H1 (cell line): ENCODE measurements at regions not wholly inside any gene's neighbourhood (a gene's known extent, or its start where the extent isn't known, plus 50 kb on each side); places are given as distances from the start of the nearest gene placed in this dataset.

Experiments used
- ASH2L ChIP-seq: fragments of 200-600, 300-600 bp; sonication (generic); IDR thresholded peaks from one replicate; pipeline ENCODE4 v1.7.1; 2017; ENCODE audit warnings: low read length
- ATF3 ChIP-seq: IDR thresholded peaks from 2 replicates; pipeline ENCODE4 v1.6.1; 2011; ENCODE audit warnings: low read depth, mild to moderate bottlenecking, low read length; ENCODE audit not compliant: insufficient read depth
- EGR1 ChIP-seq: IDR thresholded peaks from 2 replicates; pipeline ENCODE4 v1.6.1; 2011; ENCODE audit warnings: low read depth, low read length, borderline replicate concordance
- GABPA ChIP-seq: IDR thresholded peaks from 2 replicates; pipeline ENCODE4 v1.6.1; 2011; ENCODE audit warnings: mild to moderate bottlenecking, low read length, moderate library complexity, borderline replicate concordance; ENCODE audit not compliant: insufficient read depth
- MAFK ChIP-seq: IDR thresholded peaks from 2 replicates; pipeline ENCODE4 v1.6.1; 2012; ENCODE audit warnings: low read depth, mild to moderate bottlenecking, improper control_type of control experiment, low read length
- NANOG ChIP-seq: IDR thresholded peaks from 2 replicates; pipeline ENCODE4 v1.6.1; 2011; ENCODE audit warnings: low read length, low read depth, mild to moderate bottlenecking, inconsistent platforms; ENCODE audit not compliant: insufficient read depth, poor library complexity, severe bottlenecking
- RBBP5 ChIP-seq: IDR thresholded peaks from 2 replicates; pipeline ENCODE4 v1.7.1; 2012; ENCODE audit warnings: low read depth, mild to moderate bottlenecking, inconsistent platforms, low read length, moderate library complexity, borderline replicate concordance
- SAP30 ChIP-seq: fragments of 300-600 bp; sonication (generic); IDR thresholded peaks from 2 replicates; pipeline ENCODE4 v1.7.1; 2012; ENCODE audit warnings: low read length, moderate library complexity, mild to moderate bottlenecking, inconsistent platforms; ENCODE audit not compliant: insufficient read depth, insufficient replicate concordance
- SRF ChIP-seq: IDR thresholded peaks from 2 replicates; pipeline ENCODE4 v1.6.1; 2011; ENCODE audit warnings: mild to moderate bottlenecking, low read depth, low read length, moderate library complexity
- TAF7 ChIP-seq: optimal IDR thresholded peaks from 2 replicates; pipeline ENCODE3; 2011; ENCODE audit warnings: low read depth, mild to moderate bottlenecking, inconsistent platforms, low read length, moderate library complexity, borderline replicate concordance
- TBP ChIP-seq: IDR thresholded peaks from 2 replicates; pipeline ENCODE4 v1.6.1; 2011; ENCODE audit warnings: low read depth, low read length, improper control_type of control experiment
- TCF12 ChIP-seq: IDR thresholded peaks from 2 replicates; pipeline ENCODE4 v1.6.1; 2011; ENCODE audit warnings: low read depth, mild to moderate bottlenecking, low read length
- TF ChIP-seq, protein P1 (sequence below): IDR thresholded peaks from 2 replicates; pipeline ENCODE4 v1.6.1; 2012; ENCODE audit warnings: inconsistent platforms
- TF ChIP-seq, protein P2 (sequence below): IDR thresholded peaks from 2 replicates; pipeline ENCODE4 v1.6.1; 2012; ENCODE audit warnings: low read length, inconsistent platforms

DNA sequence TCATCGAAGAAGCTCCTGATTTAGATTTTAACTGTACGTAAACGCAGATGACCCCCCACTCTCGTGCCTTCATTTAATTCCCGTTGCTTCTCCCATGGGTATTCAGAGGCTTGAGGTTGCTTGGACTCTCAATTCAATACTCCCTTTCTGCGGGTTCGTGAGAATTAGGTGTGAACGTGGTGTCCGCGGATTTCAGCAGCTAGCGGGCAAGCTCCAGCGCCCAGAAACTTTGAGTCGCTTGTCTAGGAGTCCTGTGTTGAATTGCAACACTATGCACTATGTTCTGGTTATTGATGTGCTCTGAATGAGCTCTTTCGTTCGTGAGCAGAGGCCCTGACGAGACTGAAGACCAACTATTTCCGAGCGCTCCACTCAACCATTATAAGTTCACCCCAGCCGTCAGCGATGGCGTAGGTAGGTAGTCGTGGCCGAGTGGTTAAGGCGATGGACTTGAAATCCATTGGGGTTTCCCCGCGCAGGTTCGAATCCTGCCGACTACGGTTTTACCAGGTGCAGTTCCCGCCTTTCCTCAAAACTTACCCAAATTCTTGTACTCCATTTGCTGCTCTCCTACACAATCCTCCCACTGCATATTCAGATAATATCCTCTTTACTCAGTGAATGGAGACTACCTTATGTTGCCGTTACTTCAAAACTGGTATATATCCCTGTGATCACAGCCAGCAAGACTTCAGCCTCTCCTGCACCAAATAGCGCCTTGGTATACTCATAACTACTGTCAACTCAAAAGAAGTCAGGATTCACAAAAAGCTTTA lies 72.6 kb upstream of the ZNF184 start (continued):
- TF ChIP-seq TAF7 = peak; percentile 64
- peak; percentile 96 for TF ChIP-seq ASH2L
- TF ChIP-seq, protein P1, sequence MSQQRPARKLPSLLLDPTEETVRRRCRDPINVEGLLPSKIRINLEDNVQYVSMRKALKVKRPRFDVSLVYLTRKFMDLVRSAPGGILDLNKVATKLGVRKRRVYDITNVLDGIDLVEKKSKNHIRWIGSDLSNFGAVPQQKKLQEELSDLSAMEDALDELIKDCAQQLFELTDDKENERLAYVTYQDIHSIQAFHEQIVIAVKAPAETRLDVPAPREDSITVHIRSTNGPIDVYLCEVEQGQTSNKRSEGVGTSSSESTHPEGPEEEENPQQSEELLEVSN = peak; percentile 42; the same call in 1 of the 2 replicates
- TF ChIP-seq, protein P2, sequence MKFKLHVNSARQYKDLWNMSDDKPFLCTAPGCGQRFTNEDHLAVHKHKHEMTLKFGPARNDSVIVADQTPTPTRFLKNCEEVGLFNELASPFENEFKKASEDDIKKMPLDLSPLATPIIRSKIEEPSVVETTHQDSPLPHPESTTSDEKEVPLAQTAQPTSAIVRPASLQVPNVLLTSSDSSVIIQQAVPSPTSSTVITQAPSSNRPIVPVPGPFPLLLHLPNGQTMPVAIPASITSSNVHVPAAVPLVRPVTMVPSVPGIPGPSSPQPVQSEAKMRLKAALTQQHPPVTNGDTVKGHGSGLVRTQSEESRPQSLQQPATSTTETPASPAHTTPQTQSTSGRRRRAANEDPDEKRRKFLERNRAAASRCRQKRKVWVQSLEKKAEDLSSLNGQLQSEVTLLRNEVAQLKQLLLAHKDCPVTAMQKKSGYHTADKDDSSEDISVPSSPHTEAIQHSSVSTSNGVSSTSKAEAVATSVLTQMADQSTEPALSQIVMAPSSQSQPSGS = peak; percentile 87
- peak; percentile 100 for TF ChIP-seq TBP
- TF ChIP-seq RBBP5 = peak; percentile 93
- TF ChIP-seq ATF3 = no peak
- TF ChIP-seq MAFK = peak; percentile 69; the same call in 1 of the 2 replicates
- no peak for TF ChIP-seq SRF
- no peak for TF ChIP-seq SAP30
- no peak for TF ChIP-seq GABPA
- no peak for TF ChIP-seq NANOG
- no peak for TF ChIP-seq EGR1
- TF ChIP-seq TCF12 = 0 out of 2 replicates have a peak, but pooled peaks have one; percentile 43
